GM23248 (cell line): ENCODE measurements at regions not wholly inside any gene's neighbourhood (a gene's known extent, or its start where the extent isn't known, plus 50 kb on each side); places are given as distances from the start of the nearest gene placed in this dataset.
A peak's percentile ranks its signal among the peaks of the same experiment; 100 is the strongest.

Experiments
- DNase-seq: peaks from one replicate; pipeline ENCODE4 v3.0.0-alpha.2; 2015
- H2AFZ ChIP-seq: fragments of 200-600 bp; sonication (generic); 2 replicates; pipeline ENCODE4 v1.6.1; 2016; ENCODE audit warnings: antibody characterized with exemption
- H3F3A ChIP-seq: fragments of 200-600 bp; sonication (generic); 2 replicates; pipeline ENCODE4 v1.6.1; 2016; ENCODE audit warnings: mild to moderate bottlenecking, antibody characterized with exemption, mixed run types; ENCODE audit not compliant: insufficient read depth
- H3K27ac ChIP-seq: fragments of 200-600 bp; sonication (generic); 2 replicates; pipeline ENCODE4 v1.5.1; 2016; ENCODE audit warnings: mild to moderate bottlenecking
- H3K27me3 ChIP-seq: fragments of 200-600 bp; sonication (generic); replicated peaks from 2 replicates; pipeline ENCODE4 v1.6.1; 2016; ENCODE audit warnings: mild to moderate bottlenecking; ENCODE audit not compliant: insufficient read depth
- H3K36me3 ChIP-seq: fragments of 200-600 bp; sonication (generic); 2 replicates; pipeline ENCODE4 v1.6.1; 2016; ENCODE audit warnings: low read depth, mild to moderate bottlenecking
- H3K4me1 ChIP-seq: fragments of 200-600 bp; sonication (generic); 2 replicates; pipeline ENCODE4 v1.6.1; 2016; ENCODE audit warnings: mild to moderate bottlenecking; ENCODE audit not compliant: insufficient read depth
- H3K4me2 ChIP-seq: fragments of 200-600 bp; sonication (generic); one replicate; pipeline ENCODE4 v1.6.1; 2016; ENCODE audit warnings: mild to moderate bottlenecking; ENCODE audit not compliant: unreplicated experiment
- H3K4me3 ChIP-seq: fragments of 200-600 bp; sonication (generic); 2 replicates; pipeline ENCODE4 v1.5.1; 2016; ENCODE audit warnings: mild to moderate bottlenecking
- H3K79me2 ChIP-seq: fragments of 200-600 bp; sonication (generic); 2 replicates; pipeline ENCODE4 v1.6.1; 2016; ENCODE audit warnings: mild to moderate bottlenecking; ENCODE audit not compliant: insufficient read depth
- H3K9ac ChIP-seq: fragments of 200-600 bp; sonication (generic); 2 replicates; pipeline ENCODE4 v1.6.1; 2016; ENCODE audit warnings: mild to moderate bottlenecking
- H3K9me2 ChIP-seq: fragments of 200-600 bp; sonication (generic); 2 replicates; pipeline ENCODE4 v1.6.1; 2016; ENCODE audit warnings: mixed run types, mild to moderate bottlenecking, moderate library complexity; ENCODE audit not compliant: insufficient read depth
- H3K9me3 ChIP-seq: fragments of 200-600 bp; sonication (generic); one replicate; pipeline ENCODE4 v1.6.1; 2017; ENCODE audit warnings: low read depth
- H4K20me1 ChIP-seq: fragments of 200-600 bp; sonication (generic); 2 replicates; pipeline ENCODE4 v1.6.0; 2016; ENCODE audit not compliant: insufficient read depth
- EZH2 ChIP-seq: fragments of 200-600 bp; sonication (generic); IDR thresholded peaks from 2 replicates; pipeline ENCODE4 v1.6.1; 2018; ENCODE audit warnings: antibody characterized with exemption, mild to moderate bottlenecking; ENCODE audit not compliant: insufficient read depth, poor library complexity, severe bottlenecking
- EZH2phosphoT487 ChIP-seq: fragments of 200-600 bp; sonication (generic); IDR thresholded peaks from 2 replicates; pipeline ENCODE4 v1.6.1; 2018; ENCODE audit warnings: antibody characterized with exemption, moderate library complexity, mild to moderate bottlenecking, low read depth; ENCODE audit not compliant: insufficient read depth
- WGBS, 2 experiments: methylation state at CpG; one replicate each; pipeline ENCODE4 v1.1.6; 2015 to 2017; ENCODE audit warnings: low lambda C conversion rate in 2 of 2, low coverage in 1 of 2; ENCODE audit errors: missing lambda C conversion rate in 2 of 2; 5-methylcytosine and 5-hydroxymethylcytosine counted together
- in situ Hi-C: fragments of 300-500 bp; cut with MboI; formaldehyde crosslinking; loops from 2 replicates; pipeline ENCODE4 v1.15.0; 2020

GRCh38 chr11:71116693-71117040 lies 135.7 kb downstream of the SHANK2 start:
- no peak for DNase-seq
- Histone ChIP-seq H3K9me2 (no peaks in the 10 kb centered on the region), H4K20me1 (no peaks in the 10 kb centered on the region), H3K4me1 (no peaks in the 10 kb centered on the region), H3K79me2 (no peaks in the 10 kb centered on the region), H3F3A (no peaks in the 10 kb centered on the region), H3K9me3 (no peaks in the 10 kb centered on the region), H3K27me3 (peaks cover 5% of the 10 kb centered on the region), H3K36me3 (no peaks in the 10 kb centered on the region), H3K9ac (no peak overlapping the region), H3K27ac (no peak overlapping the region), H2AFZ (no peak overlapping the region), H3K4me3 (no peak overlapping the region), H3K4me2 (no peak overlapping the region)
- WGBS, 2 experiments = 43 to 55% methylated on average over 6 to 8 of the region's 8 CpGs
- in situ Hi-C loops = no loop called here
- no peak for TF ChIP-seq EZH2phosphoT487
- no peak for TF ChIP-seq EZH2

- Histone ChIP-seq H3K9me2 (no peaks in the 10 kb centered on the region), H4K20me1 (no peaks in the 10 kb centered on the region), H3K27ac (no peak overlapping the region), H3F3A (no peaks in the 10 kb centered on the region), H3K4me1 (no peaks in the 10 kb centered on the region), H2AFZ (no peak overlapping the region), H3K36me3 (no peaks in the 10 kb centered on the region), H3K4me3 (no peak overlapping the region), H3K79me2 (no peaks in the 10 kb centered on the region), H3K9me3 (no peaks in the 10 kb centered on the region), H3K4me2 (no peak overlapping the region), H3K9ac (no peak overlapping the region), H3K27me3 (peaks cover 11% of the 10 kb centered on the region)
- in situ Hi-C loops = no loop called here
- WGBS, 2 experiments = 37 to 38% methylated on average over 19 of the region's 19 CpGs
- DNase-seq = peak; percentile 27
- TF ChIP-seq EZH2phosphoT487 = no peak
- TF ChIP-seq EZH2 = no peak
These were observed 136.3 kb downstream of the SHANK2 start for GRCh38 chr11:71115770-71116692.

- Histone ChIP-seq H3F3A (no peaks in the 10 kb centered on the region), H3K4me1 (no peaks in the 10 kb centered on the region), H3K4me2 (no peak overlapping the region), H3K9me3 (no peaks in the 10 kb centered on the region), H3K27me3 (peaks cover 12% of the 10 kb centered on the region), H3K79me2 (no peaks in the 10 kb centered on the region), H4K20me1 (no peaks in the 10 kb centered on the region), H3K4me3 (no peak overlapping the region), H3K9me2 (no peaks in the 10 kb centered on the region), H3K36me3 (no peaks in the 10 kb centered on the region), H2AFZ (no peak overlapping the region), H3K9ac (no peak overlapping the region), H3K27ac (no peak overlapping the region)
- 44 to 46% methylated on average over 12 of the region's 12 CpGs for WGBS, 2 experiments
- no peak for DNase-seq
- in situ Hi-C loops = no loop called here
- TF ChIP-seq EZH2phosphoT487 (no peak), EZH2 (no peak)
These were observed 138.1 kb downstream of the SHANK2 start for GRCh38 chr11:71114124-71114851.

- Histone ChIP-seq H3K9me2 (no peaks in the 10 kb centered on the region), H3K9me3 (no peaks in the 10 kb centered on the region), H3K36me3 (no peaks in the 10 kb centered on the region), H2AFZ (no peak overlapping the region), H3K27me3 (peaks cover 12% of the 10 kb centered on the region), H4K20me1 (no peaks in the 10 kb centered on the region), H3K9ac (no peak overlapping the region), H3F3A (no peaks in the 10 kb centered on the region), H3K79me2 (no peaks in the 10 kb centered on the region), H3K4me3 (no peak overlapping the region), H3K4me1 (no peaks in the 10 kb centered on the region), H3K4me2 (no peak overlapping the region), H3K27ac (no peak overlapping the region)
- 40 to 41% methylated on average over 16 of the region's 16 CpGs for WGBS, 2 experiments
- no peak for DNase-seq
- in situ Hi-C loops = no loop called here
- TF ChIP-seq EZH2 (no peak), EZH2phosphoT487 (no peak)
These were observed 139.4 kb downstream of the SHANK2 start for GRCh38 chr11:71112990-71113389.
